GM19023 (cell line): ENCODE measurements at regions not wholly inside any gene's neighbourhood (a gene's known extent, or its start where the extent isn't known, plus 50 kb on each side); places are given as distances from the start of the nearest gene placed in this dataset.

Experiments used
- ATAC-seq: cut with Tn5 transposase; IDR thresholded peaks from one replicate; pipeline ENCODE4 v1.9.1; 2021; ENCODE audit warnings: mild to moderate bottlenecking, moderate library complexity; ENCODE audit not compliant: unreplicated experiment

DNA sequence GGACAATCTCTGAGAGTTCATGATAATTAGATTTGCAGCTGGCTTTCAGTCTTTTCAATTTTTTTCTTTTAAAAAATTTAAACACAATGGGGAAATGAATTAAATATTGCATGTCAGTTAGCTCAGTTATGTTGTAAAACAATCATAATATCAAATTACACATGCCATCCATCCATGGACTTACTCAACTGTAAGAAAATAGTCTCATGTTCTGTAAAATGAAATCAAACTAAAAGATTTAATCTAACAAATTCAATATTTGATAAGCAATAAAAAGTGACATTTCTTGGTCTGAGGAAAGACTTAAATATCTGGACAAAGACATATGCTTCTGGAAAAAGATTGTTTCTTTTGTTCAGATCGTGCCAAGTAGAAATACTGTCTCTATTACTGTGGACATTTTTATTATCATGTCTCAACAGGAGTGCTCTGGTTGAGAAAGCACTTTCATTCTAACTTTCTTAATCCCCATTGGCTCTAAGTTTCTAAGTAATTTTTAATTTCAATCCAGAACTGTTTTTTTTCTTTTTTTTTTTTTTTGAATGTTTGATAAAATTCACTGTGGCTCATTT, 179.2 kb upstream of the FAM3C start:
- ATAC-seq = no peak

DNA sequence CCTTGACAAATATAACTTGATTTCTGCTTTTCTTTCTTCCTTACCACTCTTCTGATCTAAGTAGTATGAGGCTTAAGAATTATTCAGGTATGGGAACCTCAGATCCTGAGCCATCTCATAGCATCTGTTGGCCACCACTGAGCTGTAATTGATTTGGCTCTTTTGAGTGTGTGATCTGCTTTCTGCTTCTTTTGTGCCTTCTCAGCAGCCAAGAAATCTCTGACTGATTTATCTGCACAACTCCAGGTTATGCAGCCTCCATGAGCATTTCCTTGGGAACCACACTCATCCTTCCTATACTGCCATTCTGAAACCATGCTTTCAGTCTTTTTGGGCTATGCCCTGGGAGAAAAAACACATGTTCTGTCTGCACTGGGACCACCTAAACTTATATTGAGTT, 178.0 kb upstream of the FAM3C start:
- no peak for ATAC-seq

DNA sequence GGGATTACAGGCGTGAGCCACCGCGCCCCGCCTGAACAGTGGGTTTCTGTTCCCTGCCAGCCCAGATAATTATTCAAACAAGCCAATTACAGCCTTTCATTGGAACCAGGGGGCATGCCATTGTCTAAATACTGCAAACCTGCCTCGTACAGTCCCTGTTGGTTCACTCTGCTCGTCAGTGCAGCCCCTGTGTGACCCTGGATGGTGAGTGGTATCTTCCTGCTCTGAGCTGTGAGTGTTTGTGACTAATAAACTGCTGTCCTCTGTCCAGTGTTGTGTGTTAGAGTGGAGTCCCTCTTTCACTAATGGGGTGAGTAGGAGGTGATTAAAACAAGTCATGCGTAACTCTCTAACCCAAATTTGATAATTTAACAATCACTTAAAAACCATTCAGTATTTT, 176.5 kb upstream of the FAM3C start:
- ATAC-seq = no peak

DNA sequence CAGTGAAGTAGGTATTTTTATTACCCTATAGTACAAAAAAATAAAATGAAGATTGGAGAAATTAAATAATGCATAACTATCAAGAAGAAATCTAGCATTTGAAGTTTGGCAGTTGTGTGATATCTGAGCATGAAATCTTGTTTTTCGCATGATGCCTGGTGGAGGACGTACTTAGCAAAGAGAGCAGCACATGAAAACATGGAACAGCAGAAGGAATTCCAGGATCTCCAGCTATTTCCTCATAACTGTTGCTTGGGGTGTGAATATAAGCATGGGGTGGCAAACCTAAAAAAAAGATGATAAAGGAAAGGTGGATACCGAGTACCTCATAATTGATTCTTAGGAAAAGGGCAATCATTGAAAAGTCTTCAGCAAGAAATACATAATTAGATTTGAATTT, 174.3 kb upstream of the FAM3C start:
- no peak for ATAC-seq

DNA sequence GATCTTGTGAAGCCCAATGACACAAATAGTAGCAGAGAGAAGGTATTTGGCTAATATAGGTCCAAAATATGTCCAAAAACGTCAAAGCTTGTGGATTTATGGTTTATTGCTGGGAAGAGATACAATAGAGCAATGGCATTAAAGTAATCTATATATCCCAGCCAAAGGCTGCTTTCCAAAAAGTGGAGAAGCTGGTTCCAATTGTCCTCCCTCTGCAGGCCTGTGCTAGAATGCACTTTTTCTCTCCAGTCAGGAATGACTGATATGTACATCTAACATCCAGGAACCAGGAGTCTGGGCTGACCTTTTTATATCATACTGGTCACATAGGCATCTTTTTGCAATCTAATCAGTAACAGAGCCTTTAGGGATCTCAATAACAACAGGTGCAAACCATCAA, 167.1 kb upstream of the FAM3C start:
- ATAC-seq = no peak

DNA sequence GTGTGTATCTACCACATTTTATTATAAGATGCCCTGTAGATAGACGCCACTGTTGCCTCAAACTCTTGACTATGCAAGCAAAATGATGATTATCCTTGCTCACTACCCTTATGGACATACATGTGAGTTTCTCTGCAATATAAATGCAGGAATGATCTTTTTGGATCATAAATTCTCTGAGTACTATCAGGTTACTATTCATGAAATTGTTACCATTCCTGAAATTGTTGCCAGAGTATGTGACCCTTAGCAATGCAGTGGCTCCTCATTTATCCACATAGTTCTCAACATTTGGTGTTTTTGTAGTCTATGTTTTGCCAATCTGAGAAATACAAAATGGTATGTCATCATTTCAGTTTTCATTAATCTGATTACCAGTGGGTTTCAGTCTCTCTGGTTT, 166.2 kb upstream of the FAM3C start:
- no peak for ATAC-seq

DNA sequence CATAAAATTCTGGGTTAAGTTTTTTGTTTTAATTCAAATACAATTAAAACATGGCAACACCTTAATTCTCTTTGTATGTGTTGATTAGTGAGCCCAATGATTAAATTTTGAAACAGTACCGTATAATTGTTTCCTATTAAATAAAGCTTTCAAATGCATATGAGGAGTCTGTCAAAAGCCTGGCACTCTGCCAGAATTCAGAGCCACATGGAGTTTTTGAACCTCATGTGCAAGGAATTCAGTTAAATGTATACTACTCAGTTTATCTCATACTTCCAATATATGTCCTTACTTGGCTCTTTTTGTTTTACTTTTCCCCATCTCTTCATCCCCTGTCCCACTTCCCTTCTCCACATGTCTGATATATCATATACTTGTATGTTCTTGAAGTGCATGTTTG, 165.6 kb upstream of the FAM3C start:
- ATAC-seq = no peak

DNA sequence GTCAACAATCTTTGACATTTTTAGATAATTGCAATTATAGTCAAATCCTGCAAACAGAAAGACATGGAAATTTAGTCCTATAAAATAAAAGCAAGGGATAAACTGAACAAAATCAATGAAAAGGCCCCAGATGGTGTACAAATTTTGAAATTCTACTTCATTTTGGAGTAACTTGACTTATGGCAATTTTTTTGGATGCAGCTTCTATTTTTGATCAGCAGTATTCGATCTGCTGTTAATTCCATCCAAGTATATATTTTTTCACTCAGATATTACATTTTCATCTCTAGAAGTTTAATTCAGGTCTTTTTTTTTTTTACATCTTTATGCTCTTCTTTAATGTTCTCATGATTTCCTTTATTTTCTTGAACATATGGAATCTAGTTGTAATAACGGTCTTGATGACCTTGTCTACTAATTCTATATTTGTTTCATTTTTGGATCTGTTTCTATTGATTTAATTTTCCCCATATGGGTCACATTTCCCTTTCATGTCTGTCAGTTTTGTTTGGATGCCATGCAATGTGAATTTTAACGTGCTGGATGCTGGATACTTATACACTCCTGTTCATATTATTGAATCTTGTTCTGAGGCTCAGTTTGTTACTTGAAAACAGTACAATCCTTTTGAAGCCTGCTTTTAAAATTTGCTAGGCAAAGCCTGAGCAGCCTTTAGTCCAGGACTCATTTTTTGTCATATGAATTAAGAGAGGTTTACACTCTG, 164.3 kb upstream of the FAM3C start:
- no peak for ATAC-seq

DNA sequence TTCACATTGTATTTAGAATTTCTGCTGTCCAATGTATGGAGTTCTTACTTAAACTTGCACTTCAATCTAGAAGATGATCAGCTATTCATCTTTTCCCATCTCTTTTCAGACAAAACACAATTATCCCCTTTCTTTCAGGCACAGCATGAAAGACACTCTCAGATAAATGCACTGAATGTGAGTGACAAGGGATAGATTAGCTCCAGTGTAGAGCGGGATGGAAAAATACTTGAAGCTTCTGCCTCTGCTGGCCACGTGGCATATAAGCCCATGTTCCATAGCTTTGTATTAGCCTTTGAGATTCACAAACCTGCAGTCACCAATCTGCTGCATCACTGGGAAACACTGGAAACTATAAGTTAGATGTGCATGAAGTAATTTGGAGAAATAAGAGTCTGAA, 162.2 kb upstream of the FAM3C start:
- ATAC-seq = no peak

DNA sequence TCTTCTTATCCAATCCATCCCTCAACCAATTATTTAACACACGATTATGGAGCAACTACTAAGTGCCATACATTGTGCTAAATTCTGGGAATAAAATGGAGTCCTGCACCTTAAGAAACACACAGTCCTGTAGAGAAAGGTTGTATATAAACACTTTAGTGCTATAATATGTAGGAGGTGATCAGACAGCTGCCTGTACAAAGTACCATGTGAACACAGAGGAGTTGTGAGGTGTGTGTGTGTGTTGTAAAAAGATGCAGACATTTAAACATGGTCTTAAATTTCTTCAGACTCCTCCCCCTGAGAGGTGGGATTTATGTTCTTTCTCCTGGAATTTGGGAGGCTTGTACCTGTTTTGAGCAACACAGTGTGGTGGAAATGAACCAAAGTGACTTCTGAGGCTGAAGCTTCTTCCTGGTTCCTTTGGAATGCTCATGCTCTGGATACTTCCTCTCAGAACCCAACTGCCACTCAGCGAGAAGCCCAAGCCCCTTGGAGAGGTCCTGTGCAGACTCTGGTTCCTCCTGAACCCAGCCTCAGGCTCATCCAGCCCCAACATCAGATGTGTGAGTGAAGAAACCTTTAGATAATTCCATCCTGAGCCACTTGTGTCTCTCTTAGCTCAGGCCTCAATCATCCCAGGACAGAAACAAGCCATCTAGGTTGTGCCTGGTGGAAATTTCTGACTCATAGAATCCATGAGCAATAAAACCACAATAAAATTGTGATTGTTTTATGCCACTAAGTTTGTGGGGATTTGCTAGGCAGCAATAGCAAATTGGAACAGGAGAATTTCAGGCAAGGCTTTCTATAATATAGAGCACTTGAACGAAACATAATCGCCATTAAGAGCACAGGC, 161.2 kb upstream of the FAM3C start:
- no peak for ATAC-seq

DNA sequence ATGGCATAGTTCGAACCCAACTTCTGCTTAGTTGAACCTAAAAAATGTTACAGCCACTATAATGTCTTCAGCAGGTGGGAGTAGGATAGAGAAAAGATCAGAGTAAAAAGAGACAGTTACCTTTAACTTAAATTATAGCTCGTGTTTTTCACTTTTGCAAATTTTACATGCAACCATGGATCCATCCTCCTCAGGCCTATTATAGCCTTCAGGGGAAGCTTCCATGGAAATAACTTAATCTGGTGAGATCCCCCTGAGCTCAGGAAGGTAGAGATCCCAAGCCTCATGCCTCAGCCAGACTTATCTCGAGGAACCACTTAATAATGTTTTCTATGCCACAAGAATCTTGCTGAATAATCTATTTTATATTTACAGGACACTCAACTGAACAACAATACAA, 159.4 kb upstream of the FAM3C start:
- ATAC-seq = no peak

DNA sequence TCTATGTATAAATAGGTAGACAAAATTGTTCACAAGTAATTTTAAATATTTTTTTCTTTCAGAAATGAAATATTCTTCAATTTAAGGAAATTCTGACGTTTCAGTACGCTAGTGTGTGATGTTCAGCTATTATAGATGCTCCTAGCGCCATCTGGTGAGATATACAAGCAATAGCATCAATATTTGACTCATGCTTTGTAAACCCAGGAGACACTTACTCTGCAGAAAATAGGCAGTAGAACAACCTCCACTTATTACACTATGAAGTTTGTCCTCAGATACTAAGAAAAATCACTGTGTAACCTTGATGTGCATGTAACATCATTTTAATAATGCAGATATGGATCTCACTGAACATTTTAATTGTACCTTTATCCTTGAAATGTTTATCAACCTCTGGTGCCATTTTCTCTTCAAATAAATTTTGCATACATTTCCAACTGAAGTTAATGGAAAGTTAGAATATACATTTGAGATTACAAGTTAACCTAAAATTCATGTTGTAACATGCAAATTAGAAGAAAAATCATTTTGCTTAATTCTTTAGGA, 151.5 kb upstream of the FAM3C start:
- ATAC-seq = peak; percentile 85

DNA sequence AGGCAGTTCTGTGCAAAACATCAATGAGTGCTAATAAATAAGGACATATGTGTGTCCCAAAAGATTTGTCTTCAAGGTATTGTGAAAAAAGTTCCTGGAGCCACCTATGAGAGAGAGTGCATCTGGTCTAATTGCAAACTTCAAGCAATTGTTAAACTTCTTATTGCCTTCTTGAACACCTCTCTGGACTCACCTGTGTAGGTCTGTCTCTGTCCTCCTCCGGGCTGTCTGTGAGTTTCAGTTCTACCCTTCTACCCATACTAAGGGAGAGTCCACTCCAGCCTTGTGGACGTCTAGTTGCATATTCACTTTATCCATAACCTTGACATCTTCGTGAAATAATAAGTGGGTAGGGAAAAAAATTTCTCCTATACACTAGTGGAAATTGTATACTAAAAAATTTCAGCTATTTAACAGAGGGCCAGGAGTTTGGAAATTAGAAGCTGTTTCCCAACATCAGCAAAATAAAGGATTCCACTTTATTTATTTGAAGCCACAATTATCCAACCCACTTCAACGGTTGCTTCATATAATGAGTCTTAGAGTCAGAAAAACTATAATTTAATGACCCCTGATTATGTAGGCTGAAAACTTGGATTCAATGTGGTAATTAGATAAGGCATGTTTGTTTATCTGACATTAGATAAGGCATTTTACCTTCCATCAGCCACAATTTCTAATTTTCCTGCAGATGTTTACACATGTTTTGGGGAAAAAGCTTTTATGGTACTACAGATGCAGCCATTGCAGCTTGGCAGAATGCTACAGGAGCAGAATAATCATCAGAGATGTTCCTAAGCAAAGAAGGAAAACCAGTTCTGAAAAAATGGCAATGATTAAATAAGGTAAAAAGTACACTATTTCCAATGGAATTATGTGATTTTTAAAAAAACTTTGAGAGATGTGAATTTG, 150.8 kb upstream of the FAM3C start:
- ATAC-seq = no peak

DNA sequence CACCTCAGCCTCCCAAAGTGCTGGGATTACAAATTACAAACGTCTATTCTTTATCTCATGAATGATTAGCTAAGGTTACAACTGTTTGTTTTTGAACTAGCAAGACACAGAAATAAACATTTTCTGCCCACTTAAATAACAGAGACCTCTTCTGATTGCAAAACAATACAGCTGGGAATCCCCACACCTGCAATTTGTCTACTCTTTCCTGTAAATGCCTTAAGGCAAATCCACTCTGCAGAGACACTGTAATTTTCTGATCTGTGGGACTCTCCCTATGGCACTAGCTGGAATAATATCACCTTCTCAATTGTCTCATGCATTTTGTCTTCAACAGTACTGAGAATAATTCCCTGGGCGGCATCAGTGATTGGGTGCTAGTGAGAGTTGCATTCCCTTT, 149.3 kb upstream of the FAM3C start:
- ATAC-seq = no peak

DNA sequence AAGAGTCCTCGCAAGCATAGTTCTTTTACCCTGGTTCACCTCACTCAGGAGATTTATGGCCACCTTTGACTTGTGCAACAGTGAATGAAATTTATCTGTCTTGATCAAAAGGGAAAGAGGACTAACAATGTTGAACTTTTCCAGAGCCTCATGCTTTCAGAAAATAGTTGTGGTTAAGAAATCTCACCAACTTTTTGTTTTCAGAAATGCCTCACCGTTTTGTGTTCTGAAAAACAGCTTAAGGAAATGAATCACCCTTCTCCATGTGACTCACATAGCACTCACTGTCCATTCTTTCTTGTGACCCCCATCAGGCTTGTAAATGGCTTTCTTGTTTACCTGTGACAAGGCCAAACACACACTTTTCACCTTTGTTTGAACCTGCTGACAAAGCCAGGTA, 148.6 kb upstream of the FAM3C start:
- peak; percentile 51 for ATAC-seq

DNA sequence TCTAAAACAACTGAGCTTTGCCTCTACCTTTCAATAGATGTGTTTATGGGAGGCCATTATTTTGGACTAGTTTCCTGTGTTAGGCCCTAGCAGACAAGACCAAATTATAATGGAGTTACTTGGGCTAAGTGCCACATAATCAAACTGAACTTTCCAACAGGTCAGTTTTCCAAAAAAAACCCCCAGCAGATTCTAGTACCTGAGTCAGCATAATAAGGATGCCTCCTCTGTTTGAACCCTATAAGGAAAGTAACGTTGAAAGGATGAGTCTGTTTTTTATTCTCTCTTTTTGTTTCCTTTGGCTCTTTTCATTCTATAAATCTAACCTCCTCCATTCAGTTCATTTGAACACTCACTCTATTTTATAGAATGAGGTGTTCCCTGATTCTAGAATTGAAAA, 148.1 kb upstream of the FAM3C start:
- no peak for ATAC-seq

DNA sequence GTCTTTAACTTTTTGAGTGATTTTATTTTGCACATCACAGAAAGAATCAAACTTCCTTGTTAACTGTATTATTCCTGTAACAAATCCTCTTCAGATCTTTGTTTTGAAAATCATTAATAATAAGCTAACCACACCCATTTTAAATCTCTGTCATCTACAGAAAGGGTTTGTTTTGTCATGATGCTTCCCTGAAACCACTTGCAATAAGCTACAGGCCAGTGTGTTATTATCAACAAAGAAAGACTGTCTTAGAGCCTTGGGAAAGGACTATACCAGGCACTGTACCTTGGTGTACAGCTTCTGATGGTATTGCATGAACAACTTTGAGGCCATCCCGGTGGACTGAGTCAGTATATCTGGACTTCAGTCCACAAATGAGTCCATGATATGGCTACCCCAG, 145.3 kb upstream of the FAM3C start:
- ATAC-seq = no peak

DNA sequence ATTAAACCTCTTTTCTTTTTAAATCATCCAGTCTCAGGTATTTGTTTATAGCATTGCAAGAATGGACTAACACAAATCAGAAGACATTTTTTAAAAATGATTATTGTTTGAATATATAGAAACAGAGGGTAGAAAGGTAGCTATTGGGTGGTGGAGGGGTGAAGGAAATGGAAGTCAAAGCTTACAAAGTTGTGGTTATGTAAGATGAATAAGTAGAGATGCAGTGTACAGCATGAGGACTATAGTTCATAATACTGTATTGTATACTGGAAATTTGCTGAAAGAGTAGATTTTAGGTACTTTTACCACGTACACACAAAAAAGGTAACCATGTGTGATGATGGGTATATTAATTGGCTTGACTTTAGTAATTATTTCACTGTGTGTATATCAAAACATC, 144.0 kb upstream of the FAM3C start:
- no peak for ATAC-seq

DNA sequence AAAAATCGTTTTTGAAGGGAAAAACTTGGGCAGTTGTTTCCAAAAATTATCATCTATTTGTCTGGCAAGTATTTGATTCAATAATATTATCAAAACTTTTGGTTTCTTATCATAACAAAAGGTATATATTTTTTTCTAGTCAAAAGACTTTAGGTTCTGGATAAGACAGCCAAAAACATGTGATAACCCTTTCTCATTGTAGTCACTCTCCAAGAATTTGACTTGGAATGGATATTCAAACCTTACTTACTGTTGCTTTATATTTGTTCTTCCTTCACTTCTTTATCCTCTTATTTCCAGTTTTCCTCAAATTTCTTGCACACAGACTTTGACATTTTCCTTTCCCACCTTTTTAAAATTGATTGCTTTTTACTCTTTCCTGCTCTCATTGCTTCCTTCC, 140.9 kb upstream of the FAM3C start:
- no peak for ATAC-seq

DNA sequence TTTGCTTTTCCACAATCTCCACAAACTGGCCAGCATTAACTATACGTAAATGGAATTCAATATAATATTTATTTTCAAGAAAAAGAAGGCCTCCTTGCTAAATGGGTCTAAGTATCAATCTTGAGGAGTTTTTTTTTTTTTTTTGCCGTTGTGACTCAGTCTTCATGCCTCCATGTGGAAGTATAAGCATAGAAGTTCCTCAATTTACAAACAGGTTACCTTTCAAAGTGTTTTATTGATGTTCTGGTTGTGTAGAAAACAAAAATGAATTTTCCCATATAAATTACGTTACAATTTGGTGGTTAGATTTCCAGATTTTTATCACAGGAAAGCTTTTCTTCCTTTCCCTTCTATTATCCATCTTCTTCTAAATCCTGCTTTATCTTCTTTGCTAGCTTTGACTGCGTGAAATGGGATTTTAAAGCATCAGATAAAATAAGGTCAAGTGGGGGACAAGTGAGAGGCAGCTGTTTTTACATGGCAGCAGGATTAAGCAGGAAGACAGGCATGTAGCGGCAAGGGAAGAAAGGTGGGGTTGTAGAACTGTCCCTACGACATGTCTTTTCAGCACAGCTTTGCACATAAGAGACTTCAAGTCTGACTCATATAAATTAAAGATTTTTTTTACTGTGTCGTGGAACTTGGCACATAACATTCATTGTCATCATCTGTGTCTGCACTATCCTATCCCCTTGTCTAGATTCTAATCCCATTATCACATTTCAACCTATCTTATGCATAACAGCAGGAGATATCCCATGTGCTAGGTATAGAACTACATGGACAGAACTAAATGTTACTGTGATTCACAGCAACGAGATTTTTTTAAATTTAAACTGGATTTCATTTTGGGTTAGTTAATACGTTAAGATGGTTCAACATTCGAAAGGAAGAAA, 135.3 kb upstream of the FAM3C start:
- ATAC-seq = no peak
